ENCODE measurements at regions not wholly inside any gene's neighbourhood (a gene's known extent, or its start where the extent isn't known, plus 50 kb on each side); places are given as distances from the start of the nearest gene placed in this dataset.

DNA sequence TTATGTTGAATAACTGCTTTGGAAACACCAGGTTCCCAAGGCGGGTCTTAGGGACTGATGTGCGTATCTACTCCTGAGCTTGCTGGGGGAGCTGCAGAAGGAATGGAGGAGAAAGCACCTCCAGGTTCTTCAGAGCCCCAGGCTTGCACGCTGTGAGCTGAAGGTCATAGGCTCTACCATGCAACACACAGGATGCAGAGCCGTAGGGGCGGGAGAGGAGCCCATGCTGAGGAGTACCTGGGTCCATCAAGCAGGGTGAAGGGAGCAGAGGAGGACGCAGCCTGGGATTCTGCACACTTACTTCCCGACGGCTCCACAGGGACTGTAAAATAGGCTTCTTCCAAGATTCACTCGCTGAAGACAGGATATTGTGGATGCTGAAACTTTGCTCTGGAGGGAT is 426.5 kb upstream of the FRG1 start:
- no peak overlapping the region for H3K4me3 ChIP-seq (replicated peaks in 1 of 4; ENCODE audit: control extremely low read depth in 1 of 4, insufficient read depth in 1 of 4, low read depth in 3 of 4, low read length in 4 of 4)
- TF ChIP-seq, protein P1, sequence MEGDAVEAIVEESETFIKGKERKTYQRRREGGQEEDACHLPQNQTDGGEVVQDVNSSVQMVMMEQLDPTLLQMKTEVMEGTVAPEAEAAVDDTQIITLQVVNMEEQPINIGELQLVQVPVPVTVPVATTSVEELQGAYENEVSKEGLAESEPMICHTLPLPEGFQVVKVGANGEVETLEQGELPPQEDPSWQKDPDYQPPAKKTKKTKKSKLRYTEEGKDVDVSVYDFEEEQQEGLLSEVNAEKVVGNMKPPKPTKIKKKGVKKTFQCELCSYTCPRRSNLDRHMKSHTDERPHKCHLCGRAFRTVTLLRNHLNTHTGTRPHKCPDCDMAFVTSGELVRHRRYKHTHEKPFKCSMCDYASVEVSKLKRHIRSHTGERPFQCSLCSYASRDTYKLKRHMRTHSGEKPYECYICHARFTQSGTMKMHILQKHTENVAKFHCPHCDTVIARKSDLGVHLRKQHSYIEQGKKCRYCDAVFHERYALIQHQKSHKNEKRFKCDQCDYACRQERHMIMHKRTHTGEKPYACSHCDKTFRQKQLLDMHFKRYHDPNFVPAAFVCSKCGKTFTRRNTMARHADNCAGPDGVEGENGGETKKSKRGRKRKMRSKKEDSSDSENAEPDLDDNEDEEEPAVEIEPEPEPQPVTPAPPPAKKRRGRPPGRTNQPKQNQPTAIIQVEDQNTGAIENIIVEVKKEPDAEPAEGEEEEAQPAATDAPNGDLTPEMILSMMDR (conservative IDR thresholded peaks at IDR 0.05 in 1 of 2, IDR thresholded peaks at IDR 0.05 in 1 of 2; ENCODE audit: low read depth in 1 of 2, low read length in 2 of 2) = no peak
- TF ChIP-seq EZH2 (IDR thresholded peaks at IDR 0.05; ENCODE audit: low read length, missing control alignments) = no peak
- H3K27me3 ChIP-seq (ENCODE audit: control insufficient read depth, insufficient read depth, low read length) = no peaks in the 10 kb centered on the region
- H4K20me1 ChIP-seq (ENCODE audit: control insufficient read depth, extremely low read depth, insufficient read depth, low read length) = no peaks in the 10 kb centered on the region
- no peaks in the 10 kb centered on the region for H3K36me3 ChIP-seq (ENCODE audit: control insufficient read depth, insufficient read depth, low read length)
- H3K9ac ChIP-seq (ENCODE audit: insufficient read depth, low read length) = no peak overlapping the region
- no peaks in the 10 kb centered on the region for H3K4me1 ChIP-seq (ENCODE audit: control insufficient read depth, extremely low read depth, insufficient read depth, low read length)
- no peak overlapping the region for H3K4me2 ChIP-seq (ENCODE audit: extremely low read depth, insufficient read depth, low read length)
- no peaks in the 10 kb centered on the region for H3K9me3 ChIP-seq (ENCODE audit: control insufficient read depth, insufficient read depth, low read depth, low read length)
- no peak for DNase-seq (ENCODE audit: low read depth in 2 of 2)
- H3K79me2 ChIP-seq (ENCODE audit: control insufficient read depth, insufficient read depth, low read length) = no peaks in the 10 kb centered on the region
- H2AFZ ChIP-seq (ENCODE audit: low read length) = no peak overlapping the region
- no peak overlapping the region for H3K27ac ChIP-seq (ENCODE audit: insufficient read depth, low read length)

DNA sequence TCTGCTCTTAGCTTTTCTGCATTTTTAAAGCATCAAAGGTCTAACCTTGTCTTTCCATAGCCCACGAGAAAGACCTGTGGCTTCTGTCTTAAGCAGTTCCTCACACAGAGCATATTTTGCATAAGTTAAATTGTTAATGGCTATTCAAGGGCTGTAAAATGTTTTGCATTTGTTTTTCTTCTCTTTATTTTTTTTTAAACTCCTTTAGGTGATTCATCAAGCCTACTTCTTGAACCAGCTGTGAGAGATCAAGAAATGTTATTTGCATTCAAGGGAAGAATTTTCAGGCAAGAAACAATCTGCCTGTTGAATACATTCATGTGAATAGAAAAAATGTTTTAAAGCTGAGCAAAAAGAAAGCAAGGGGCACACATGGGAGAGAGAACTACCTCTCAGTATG is 423.8 kb upstream of the FRG1 start:
- Histone ChIP-seq H3K27me3 (ENCODE audit: control insufficient read depth, insufficient read depth, low read length) (no peaks in the 10 kb centered on the region), H3K4me1 (ENCODE audit: control insufficient read depth, extremely low read depth, insufficient read depth, low read length) (no peaks in the 10 kb centered on the region), H3K4me2 (ENCODE audit: extremely low read depth, insufficient read depth, low read length) (no peak overlapping the region), H3K36me3 (ENCODE audit: control insufficient read depth, insufficient read depth, low read length) (no peaks in the 10 kb centered on the region), H2AFZ (ENCODE audit: low read length) (no peak overlapping the region), H3K27ac (ENCODE audit: insufficient read depth, low read length) (no peak overlapping the region), H4K20me1 (ENCODE audit: control insufficient read depth, extremely low read depth, insufficient read depth, low read length) (no peaks in the 10 kb centered on the region), H3K79me2 (ENCODE audit: control insufficient read depth, insufficient read depth, low read length) (no peaks in the 10 kb centered on the region), H3K9ac (ENCODE audit: insufficient read depth, low read length) (no peak overlapping the region), H3K9me3 (ENCODE audit: control insufficient read depth, insufficient read depth, low read depth, low read length) (no peaks in the 10 kb centered on the region), H3K4me3 (replicated peaks in 1 of 4; ENCODE audit: control extremely low read depth in 1 of 4, insufficient read depth in 1 of 4, low read depth in 3 of 4, low read length in 4 of 4) (no peak overlapping the region)
- no peak for DNase-seq (ENCODE audit: low read depth in 2 of 2)
- TF ChIP-seq, protein P1 (conservative IDR thresholded peaks at IDR 0.05 in 1 of 2, IDR thresholded peaks at IDR 0.05 in 1 of 2; ENCODE audit: low read depth in 1 of 2, low read length in 2 of 2) = no peak
- TF ChIP-seq EZH2 (IDR thresholded peaks at IDR 0.05; ENCODE audit: low read length, missing control alignments) = no peak

DNA sequence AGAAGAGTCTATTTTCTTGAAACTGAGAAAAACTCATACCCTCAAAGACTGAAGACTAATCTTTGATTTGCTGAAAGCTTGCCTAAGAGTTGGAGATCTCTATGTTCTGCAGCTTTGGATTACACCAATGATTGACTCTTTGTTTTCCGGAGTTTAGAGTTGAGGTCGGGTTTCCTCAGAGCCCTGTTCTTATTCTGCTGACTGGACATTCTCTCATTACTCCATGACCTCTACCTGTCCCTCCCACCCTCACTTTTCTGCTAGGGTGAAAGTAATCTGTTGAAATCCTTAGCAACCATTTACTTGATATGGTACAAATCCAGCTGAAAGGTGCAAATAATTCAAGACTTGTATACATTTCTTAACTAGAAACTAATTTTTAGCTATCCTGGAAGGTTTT is 421.5 kb upstream of the FRG1 start:
- H3K4me3 ChIP-seq (replicated peaks in 1 of 4; ENCODE audit: control extremely low read depth in 1 of 4, insufficient read depth in 1 of 4, low read depth in 3 of 4, low read length in 4 of 4) = no peak overlapping the region
- no peak for DNase-seq (ENCODE audit: low read depth in 2 of 2)
- no peaks in the 10 kb centered on the region for H4K20me1 ChIP-seq (ENCODE audit: control insufficient read depth, extremely low read depth, insufficient read depth, low read length)
- no peak overlapping the region for H3K4me2 ChIP-seq (ENCODE audit: extremely low read depth, insufficient read depth, low read length)
- no peak overlapping the region for H2AFZ ChIP-seq (ENCODE audit: low read length)
- no peaks in the 10 kb centered on the region for H3K36me3 ChIP-seq (ENCODE audit: control insufficient read depth, insufficient read depth, low read length)
- H3K27ac ChIP-seq (ENCODE audit: insufficient read depth, low read length) = no peak overlapping the region
- no peaks in the 10 kb centered on the region for H3K4me1 ChIP-seq (ENCODE audit: control insufficient read depth, extremely low read depth, insufficient read depth, low read length)
- TF ChIP-seq, protein P1 (conservative IDR thresholded peaks at IDR 0.05 in 1 of 2, IDR thresholded peaks at IDR 0.05 in 1 of 2; ENCODE audit: low read depth in 1 of 2, low read length in 2 of 2) = no peak
- no peak for TF ChIP-seq EZH2 (IDR thresholded peaks at IDR 0.05; ENCODE audit: low read length, missing control alignments)
- no peaks in the 10 kb centered on the region for H3K9me3 ChIP-seq (ENCODE audit: control insufficient read depth, insufficient read depth, low read depth, low read length)
- no peaks in the 10 kb centered on the region for H3K27me3 ChIP-seq (ENCODE audit: control insufficient read depth, insufficient read depth, low read length)
- no peaks in the 10 kb centered on the region for H3K79me2 ChIP-seq (ENCODE audit: control insufficient read depth, insufficient read depth, low read length)
- no peak overlapping the region for H3K9ac ChIP-seq (ENCODE audit: insufficient read depth, low read length)

All from fibroblast of lung (primary cell).